ENCODE measurements at regions not wholly inside any gene's neighbourhood (a gene's known extent, or its start where the extent isn't known, plus 50 kb on each side); places are given as distances from the start of the nearest gene placed in this dataset.

DNA sequence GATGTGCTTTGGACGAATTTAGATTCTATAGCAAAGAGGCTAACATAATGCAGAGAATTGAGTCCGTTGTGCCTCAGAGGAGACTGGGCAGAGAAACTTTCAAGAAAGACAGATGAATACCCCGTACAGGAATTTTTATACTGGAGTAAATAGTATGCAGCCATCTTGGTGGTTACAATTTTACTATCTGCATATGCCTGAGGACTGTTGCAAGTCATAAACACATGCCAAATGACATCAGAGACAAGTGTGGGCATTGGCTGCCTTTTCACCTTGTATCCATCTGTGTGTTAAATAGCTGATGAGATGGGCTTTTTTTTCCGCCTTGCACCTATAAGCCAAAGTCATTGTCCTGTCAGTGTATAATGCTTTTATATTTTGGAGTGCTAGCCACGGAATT, 267.5 kb upstream of the SP4 start:
- no peak for DNase-seq

DNA sequence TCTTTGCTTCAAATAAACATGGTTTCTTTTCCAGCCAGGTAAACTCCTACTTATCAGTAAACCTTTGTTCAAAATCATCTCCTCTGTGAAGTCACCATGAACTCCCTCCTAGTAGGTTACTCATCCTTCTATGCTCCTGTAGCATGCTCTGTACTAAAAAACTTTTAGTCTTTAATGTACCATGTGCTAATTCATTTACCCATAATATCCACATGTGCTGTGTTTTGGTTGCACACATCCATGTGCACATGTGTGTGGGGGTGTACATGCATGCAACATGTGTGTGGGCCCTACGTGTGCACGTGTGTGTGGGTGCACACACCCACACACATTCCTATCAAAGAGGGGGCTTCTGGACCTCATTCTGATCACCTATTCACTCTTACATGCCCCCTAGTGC, 259.9 kb upstream of the SP4 start:
- DNase-seq, result no peak

DNA sequence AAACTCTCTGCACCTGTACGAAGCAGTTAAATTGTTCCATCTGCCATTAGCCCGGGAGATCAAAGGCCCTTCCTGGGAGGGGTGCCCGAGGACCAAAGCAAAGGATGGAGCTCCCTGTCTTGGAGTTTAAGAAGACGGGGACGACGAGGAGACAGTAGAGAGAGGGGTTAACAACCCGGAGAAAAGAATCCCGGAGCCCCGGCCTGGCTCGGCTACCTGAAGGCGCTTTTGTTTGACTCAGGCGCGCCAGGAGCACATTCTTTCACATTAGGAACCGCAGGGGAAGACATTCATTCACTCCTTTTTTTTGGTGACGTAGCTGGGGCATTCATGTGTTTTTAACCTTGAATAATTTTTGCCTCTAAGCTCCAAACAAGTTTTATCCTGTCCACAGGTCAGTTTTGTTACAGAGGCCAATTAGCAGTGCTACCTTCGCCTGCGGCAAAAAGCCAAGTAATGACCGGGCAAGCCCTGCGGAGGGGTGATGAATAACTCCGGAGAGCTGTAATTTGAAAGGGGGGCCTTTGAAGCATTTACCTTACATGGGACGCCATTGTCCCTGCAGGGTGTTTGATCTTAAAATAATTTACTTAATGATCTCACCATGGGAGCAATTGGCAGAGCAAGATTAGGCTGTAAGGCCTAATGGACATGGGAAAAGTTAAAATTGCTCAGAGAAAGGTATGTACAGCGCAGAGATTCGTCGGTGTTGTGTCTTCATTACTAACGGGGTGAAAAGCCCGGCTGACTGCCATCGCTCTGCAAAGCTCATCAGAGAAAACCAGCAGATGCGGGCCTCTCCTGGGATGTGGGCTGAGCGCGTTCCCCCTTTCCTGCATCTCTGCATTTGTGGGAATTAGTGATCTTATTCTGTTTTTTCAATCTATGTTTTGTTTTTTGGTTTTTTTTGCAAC, 258.0 kb upstream of the SP4 start:
- no peak for DNase-seq

DNA sequence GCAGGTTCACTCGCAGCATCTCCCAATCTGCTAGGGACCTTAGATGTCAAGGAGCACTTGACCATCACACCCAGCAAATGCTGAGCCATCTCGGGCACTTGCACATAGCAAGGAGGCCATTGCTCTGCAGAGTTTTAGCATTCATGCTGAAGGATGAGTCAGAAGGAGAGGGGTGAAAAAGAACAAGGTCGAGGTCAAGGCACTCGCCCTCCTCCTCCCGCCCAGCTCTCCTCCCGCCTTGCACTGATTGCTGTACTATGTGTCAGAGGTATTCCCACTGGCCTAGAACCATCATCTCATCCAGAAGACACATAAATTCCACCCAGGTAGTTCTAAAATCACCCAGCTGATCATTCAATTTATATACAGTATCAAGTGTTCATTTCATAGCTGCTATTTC, 255.1 kb upstream of the SP4 start:
- no peak for DNase-seq

DNA sequence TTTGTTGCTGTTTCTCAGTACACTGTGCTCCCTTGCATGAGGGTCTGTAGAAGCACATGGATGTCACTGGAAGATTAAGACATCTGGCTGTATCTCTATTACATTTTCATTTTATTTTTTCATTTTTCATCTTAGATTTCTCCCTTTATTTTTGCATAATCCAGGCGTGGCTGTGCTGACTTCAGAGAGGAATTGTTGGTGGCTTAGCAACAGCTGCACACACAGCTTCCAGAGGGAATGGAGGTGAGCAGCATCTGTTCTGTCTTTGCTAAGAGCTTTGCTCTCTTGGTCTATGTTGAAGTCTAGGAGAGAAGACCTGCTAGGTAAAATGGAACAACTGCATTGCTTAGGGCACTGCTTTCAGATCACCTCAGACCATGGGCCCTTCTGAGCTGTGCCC, 254.4 kb upstream of the SP4 start:
- DNase-seq, result no peak

DNA sequence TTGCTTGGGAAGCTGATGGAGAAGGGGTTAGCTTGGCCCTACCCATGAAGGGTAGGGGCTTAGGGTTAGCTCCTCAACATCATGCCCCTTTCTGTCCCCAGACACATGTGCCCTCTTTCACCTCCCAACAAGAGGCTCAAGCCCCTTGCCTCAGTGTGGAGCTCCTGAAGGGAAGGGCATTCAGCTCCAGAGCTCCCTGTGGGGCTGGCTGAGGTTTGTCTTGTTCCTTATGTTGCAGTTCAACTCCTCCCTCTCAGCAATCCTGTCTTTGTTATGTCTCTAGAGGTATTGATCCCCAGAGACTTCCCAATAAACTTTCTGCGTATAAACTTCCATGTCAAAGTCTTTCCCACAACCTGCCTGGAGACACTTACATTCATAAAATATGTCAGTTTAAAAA, 252.2 kb upstream of the SP4 start:
- DNase-seq, result no peak

DNA sequence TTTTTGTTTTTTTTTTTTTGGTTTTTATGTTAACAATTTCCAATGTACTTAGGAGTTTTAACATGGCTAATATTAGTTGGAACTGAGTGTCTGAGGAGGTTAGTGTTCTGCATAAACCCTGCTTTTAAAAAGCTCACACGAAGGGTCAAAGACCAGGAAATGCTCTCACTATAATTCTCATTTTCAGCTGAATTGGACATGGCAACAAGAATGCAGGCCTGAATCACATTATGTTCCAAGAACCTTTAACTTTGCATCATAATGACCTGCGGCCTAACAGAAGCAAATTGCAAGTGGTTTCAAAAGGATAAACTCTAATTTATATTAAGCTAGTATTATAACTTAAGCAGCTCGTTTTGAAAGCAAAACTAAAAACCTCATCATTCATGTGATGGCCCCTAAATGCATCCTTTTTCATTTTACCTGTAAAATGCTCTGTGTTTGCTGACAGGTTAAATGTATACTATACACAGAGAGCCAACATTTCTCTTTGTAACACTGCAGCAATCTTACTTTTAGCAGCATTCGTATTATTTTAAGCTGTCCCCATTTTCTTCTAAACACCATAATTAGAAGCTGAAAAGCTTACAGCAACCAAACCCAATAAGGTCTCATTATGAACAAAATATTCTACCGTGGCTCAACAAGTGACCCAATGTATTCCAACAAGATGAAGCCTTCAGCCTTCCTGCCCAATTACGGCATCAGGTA, 242.8 kb upstream of the SP4 start:
- DNase-seq, result no peak

DNA sequence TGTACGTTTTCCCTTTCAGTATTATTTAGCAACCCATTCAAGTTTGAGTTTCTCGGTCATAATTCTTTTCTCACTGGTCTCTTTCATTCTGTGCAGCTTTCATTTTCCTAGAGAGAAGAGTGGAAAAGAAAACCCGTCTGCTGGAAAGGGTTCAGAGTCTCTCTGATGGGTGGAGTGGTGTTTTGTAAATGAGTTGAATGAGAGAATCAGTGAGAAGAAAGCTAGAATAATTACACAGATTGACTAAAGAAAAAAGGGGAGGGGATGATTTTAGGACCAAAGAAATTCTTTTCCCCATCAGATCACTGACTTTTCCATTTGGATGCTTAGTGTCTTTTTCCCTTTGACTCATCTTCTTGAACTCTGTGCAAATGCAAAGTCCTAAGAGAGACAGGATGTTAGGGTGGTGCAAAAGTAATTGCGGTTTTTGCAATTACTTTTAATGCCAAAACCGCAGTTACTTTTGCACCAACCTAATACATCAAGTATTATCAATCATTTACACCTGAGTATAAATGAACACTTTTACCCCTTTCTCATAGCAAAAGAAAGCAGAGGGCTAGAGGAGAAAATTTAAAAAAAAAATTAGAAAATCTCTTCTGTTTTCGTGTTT, 242.1 kb upstream of the SP4 start:
- no peak for DNase-seq

DNA sequence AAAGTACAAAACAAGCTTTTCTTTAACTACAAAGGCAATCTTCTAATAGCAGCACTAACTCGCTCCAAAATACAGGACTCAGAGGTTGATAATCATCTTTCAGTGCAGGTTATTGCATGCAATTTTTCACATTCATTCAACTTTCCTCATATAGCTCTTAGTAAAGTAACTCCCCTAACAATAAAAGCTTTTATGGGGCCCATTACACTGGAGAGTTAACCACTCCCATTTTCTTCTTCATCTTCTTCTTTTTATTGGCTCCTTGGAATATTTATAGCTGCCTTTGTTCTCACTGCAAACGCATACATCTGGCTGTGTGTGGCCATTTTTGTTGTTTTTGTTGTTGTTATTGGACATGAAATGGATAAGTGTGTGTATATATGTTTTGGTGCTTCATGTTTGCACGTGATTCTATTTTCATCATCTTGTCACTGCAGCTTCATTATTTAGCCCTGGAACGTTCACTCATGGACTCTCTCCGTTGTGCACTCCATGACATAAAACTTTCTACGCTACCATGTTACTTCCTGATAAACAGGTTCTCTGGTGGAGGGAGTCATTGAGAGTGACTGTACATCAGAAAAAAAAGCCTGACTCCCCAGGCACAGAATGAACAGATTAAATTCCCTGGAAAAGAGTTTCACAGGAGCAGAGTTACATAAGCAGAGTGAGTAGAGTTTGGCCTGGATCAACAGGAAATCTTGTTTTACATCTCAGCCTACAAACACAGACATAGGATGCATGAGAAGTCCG, 236.4 kb upstream of the SP4 start:
- DNase-seq, result no peak

DNA sequence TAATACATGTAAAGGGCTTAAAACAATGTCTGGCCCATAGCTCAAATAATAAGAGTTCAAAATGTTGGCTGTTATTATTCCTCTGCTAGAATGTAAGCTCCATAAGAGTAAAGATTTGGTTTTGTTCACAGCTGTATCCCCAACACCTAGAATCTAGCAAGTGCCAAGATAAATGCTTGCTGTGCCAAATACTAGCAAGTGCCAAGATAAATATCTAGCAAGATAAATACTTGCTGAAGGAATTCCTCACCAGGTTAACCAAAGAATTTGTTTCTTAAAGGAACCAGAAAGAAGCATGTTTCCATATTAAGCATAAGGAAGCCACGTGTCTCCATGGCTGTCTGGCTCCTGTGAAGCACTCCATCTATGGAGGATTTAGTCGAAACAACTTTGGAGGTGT, 235.2 kb upstream of the SP4 start:
- DNase-seq, result no peak

DNA sequence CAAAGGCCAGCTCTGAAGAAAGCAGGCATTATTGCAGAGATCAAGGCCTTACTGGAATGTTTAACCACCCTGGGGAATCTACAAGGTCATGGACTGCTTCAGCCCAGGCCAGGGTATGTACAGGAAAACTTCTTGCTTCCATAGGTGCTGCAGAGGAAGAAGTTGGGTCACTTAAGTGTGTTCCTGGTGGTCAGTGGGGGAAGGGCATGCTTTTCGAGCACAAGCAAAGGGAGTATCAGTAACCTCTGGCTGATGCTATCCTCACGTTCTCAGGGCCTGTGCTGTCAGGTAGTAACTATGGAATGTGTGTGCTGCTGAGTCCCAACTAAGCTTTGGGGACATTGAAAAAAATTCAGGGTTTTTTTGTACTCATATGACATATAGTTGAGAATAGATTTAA, 234.0 kb upstream of the SP4 start:
- DNase-seq, result no peak

DNA sequence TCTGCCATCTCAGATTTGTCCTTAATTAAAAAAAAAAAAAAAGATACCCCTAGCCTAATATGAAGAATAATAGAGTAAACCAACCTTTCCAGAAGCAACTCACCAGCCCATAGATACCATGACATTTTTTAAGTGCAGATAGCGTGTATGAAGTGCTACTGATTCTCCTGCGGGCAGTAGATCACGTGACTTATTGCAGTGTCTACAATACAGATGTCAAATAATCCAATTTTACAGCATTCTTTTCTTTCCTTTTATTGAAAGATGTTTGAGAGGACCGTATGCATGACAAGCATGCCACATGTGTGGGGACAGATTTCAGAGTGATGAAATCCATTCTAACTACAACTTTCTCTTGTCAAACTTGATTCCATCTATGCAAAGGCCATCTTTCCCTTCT, 232.9 kb upstream of the SP4 start:
- no peak for DNase-seq

DNA sequence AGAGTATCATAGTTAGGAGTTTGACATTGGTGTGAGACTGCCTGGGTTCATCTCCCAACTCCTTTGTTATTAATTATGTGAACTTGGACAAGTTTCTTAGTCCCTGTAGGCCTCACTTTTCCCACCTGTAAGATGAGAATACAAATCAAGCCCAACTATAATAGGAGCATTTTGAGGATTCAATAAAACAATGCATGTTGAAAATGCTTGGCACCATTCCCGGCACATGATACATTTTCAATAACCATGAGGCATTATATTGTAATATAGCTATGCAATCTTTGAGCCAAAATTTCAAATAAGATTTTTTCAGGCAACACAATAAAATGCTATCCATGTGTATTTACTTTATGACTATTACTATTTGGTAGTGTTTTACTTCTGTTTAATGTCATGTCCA, 229.0 kb upstream of the SP4 start:
- DNase-seq, result no peak

DNA sequence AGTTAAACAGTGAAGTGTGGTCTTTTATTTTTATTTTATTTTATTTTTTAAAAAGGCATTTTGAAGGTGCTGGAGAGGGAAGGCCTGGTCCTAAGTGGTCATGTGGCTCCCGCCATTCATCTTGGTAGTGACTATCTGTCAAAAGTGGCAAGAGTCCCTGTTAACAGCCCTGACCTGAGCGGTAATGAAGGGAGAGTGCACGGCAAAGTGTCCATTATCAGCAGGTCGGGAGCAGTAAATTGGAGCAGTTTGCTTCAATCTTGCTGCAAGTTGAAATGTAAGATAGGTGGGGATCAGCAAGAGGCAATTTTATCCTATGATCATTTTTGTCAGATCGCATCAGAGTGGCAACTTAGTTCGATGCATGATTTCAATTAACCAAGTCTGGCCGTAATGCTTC, 227.4 kb upstream of the SP4 start:
- no peak for DNase-seq

DNA sequence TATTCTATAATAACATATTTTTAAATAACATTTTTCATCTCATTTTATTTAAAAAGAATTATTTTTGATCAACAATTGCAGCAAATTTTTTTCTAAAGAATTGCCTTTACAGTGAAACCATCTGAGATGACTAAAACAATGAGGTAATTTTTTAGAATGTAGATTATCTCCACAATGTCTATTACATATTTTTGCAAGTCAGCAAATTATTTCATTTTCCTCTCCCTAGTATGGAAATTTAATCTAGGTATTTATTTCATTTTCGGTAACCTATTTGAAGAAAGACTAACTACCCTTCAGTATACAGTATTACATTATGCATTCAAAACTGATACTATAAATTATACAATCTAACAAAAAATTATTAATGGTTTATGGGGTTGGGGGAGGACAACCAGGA, 213.2 kb upstream of the SP4 start:
- no peak for DNase-seq

DNA sequence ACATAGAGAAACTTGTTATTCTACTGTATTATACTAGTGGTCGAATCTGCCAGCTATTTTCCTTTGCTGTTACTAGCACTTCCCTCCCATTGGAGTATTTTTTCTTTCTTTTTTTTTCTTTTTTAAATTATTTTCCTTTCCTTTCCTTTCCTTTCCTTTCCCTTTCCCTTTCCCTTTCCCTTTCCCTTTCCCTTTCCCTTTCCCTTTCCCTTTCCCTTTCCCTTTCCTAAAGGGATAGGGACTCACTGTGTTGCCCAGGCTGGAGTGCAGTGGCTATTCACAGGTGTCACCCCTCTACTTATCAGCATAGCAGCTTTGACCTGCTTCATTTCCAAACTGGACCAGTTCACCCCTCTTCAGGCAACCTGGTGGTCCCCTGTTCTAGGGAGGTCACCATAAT, 212.6 kb upstream of the SP4 start:
- DNase-seq, result no peak

DNA sequence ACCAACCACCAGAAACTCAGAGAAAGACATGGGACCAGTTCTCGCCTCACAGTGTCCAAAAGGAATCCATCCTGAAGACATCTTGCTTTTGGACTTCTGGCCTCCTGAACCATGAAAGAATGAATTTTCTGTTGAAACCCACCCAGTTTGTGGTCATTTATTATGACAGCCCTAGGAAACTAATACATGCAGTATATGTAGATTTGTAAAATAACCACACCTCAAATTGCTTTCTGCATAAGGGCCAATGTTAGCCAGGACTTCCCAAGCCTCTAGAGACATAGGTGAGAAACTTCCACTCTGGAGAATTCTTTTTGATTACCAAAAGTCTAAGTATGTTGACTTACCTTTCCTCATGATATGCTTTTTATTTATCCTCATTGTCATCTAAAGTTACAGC, 210.5 kb upstream of the SP4 start:
- DNase-seq, result no peak

DNA sequence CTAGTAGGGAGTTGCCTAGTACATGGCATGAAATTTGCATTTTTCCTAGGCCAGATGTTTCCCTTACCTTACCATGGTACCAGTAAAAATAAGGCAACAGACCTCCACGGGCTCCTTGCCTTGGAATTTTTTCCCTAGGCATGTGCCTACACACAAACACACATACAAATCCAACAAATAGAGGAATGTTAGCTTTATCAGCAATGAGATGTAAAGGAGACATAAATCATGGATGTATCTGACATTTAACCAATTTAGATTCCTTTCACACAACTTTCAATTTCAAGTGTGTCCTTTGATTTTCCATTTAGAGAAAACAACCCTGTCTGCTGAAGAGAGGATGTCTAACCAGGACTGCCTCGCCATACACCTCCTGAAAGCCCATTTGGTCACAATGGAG, 209.7 kb upstream of the SP4 start:
- DNase-seq, result no peak

DNA sequence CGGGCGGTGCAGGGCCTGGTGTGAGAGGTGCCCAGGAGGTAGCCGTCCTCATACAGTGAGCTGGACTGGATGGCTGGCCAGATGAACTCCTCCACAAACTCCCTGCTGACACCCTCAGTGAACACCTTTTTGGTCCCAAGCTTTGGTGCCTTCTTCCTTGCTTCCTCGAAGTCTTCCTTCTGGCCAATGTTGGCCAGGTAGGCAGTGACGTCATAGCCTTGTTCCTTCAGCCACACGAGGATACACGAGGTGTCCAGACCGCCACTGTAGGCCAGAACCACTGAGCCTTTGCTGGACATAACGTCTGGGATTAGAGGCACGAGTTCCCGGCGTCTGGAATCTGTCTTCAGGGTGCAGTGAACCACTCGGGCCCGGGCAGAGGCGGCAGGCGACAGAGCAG, 206.8 kb upstream of the SP4 start:
- no peak for DNase-seq

DNA sequence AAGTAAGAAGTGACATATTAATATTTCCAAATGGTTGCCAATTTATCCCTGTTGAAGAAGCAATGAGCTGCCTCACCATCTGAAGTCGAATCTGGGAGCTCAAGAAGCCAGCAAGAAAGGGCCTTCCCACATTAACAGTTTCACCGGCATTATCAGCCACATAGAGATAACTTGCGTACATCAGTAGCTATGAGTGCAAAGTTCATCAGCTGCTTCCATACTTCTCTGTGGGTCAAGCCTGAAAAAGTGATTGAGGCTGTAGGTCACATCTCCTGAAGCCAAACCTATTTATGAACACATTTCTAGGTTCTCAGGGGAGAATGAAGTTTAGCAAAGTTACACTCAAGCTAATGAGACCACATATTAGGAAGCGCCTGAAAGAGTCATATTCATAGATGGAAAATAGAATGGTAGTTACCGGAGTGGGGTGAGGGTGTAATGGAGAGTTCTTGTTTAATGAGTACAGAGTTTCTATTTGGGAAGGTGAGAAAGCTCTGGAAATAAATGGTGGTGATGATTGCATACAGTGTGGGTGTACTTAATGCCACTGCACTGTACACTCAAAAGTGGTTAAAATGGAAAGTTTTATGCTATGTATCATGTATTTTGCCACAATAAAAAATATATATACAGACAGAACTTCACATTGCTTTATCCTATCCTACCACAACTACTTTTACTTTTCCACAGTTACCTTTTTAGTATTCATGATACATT, 189.3 kb upstream of the SP4 start:
- DNase-seq, result no peak

DNA sequence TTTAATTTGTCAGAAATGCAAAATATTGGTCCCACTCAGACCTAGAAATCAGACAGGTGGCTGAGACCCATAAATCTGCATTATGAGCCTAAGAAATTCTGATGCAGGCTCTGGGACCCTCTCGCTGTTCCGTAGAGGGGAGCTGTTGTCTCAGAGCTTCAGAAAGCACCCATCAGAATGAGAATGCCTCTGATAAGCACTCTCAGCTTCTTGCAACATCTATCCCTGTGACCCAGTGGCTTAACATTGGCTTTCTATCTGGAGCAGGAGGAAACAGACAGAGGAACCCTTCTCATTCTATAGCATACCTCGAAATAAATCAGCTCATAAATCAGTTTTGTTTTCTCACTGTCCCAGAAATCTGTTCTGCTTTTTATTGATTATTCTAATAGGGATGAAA, 184.6 kb upstream of the SP4 start:
- no peak for DNase-seq

DNA sequence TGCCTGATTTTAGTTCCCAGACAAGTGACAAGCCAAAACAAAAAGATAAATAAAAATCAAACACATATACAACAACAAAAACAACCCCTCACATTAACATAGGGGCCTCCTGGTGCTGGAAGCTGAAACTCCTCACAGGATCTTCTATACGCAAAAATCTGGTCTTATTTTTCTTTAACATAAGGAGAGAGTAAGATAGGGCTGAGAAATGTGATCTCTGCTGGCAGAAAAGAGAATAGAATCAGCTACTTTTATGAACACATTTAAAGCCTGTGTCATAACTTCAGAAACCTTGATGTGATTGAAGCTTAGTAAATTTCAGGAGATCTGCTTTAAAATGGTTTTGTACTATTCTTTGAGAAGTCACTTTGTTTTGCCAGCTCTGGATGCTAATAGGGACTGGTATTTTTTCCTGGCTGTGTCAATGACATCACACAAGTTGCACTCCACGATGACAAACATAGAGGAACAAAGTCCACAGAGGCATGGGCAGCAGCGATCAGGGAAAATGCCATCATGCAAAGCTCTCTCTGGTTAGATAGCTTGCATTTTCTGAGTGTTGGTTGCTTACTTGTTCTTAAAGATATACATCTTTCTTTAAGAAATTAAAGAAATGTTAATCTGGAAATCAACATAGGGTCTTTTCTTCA, 176.6 kb upstream of the SP4 start:
- DNase-seq, result no peak

Measured in CD4-positive, alpha-beta T cell treated with Interleukin-17A for 4 hours (primary cell).